HEK293 (cell line): ENCODE measurements at regions not wholly inside any gene's neighbourhood (a gene's known extent, or its start where the extent isn't known, plus 50 kb on each side); places are given as distances from the start of the nearest gene placed in this dataset.

Experiments
- CTCF ChIA-PET: fragments of 350-600 bp; formaldehyde crosslinking; extraction: SDS; loops from one replicate; lab custom pipeline; 2021; ENCODE audit warnings: antibody characterized with exemption; lab: Yijun Ruan, JAX
- POLR2A ChIA-PET: fragments of 300-600 bp; formaldehyde crosslinking; extraction: SDS; loops from one replicate; lab custom pipeline; 2020; ENCODE audit warnings: antibody characterized with exemption, inconsistent platforms; lab: Yijun Ruan, JAX
- H3K27ac ChIP-seq: fragments of 200-500 bp; sonication (Bioruptor generic); 2 replicates; pipeline ENCODE4 v1.5.1; 2014; ENCODE audit warnings: low read depth, low read length, control low read depth, inconsistent platforms; ENCODE audit errors: extremely low read depth
- H3K36me3 ChIP-seq, 2 experiments: fragments of 200-500 bp in 1 of 2; sonication (Bioruptor generic) in 1 of 2; 1 replicate in 1 of 2; 2 replicates in 1 of 2; pipeline ENCODE4 v1.5.1; 2014 to 2017; ENCODE audit warnings: inconsistent platforms in 2 of 2, low read length in 2 of 2; ENCODE audit not compliant: control insufficient read depth in 2 of 2, insufficient read depth in 1 of 2
- H3K4me1 ChIP-seq: fragments of 200-500 bp; sonication (Bioruptor generic); 2 replicates; pipeline ENCODE4 v1.5.1; 2014; ENCODE audit warnings: mild to moderate bottlenecking, low read length, inconsistent platforms; ENCODE audit not compliant: control insufficient read depth, insufficient read depth
- H3K4me3 ChIP-seq: 2 replicates; pipeline ENCODE4 v1.5.1; 2011; ENCODE audit warnings: low read depth, mild to moderate bottlenecking, control low read depth, low read length, moderate library complexity
- H3K9me3 ChIP-seq: fragments of 200-500 bp; sonication (Bioruptor generic); 2 replicates; pipeline ENCODE4 v1.5.1; 2014; ENCODE audit warnings: low read depth, low read length, inconsistent platforms; ENCODE audit not compliant: control insufficient read depth, insufficient read depth
- GLIS2 ChIP-seq: fragments of 450-650 bp; formaldehyde crosslinking; IDR thresholded peaks from 2 replicates; pipeline ENCODE4 v1.5.1; 2016; ENCODE audit warnings: missing biosample characterization, missing genetic modification characterization
- KLF1 ChIP-seq: fragments of 450-650 bp; formaldehyde crosslinking; IDR thresholded peaks from 2 replicates; pipeline ENCODE4 v1.5.1; 2016; ENCODE audit warnings: missing biosample characterization, missing genetic modification characterization
- KLF7 ChIP-seq: fragments of 450-650 bp; formaldehyde crosslinking; IDR thresholded peaks from 2 replicates; pipeline ENCODE4 v1.5.1; 2016; ENCODE audit warnings: missing biosample characterization, missing genetic modification characterization, borderline replicate concordance
- SCRT1 ChIP-seq: fragments of 450-650 bp; formaldehyde crosslinking; IDR thresholded peaks from 2 replicates; pipeline ENCODE4 v1.5.1; 2016; ENCODE audit warnings: missing biosample characterization, missing genetic modification characterization, borderline replicate concordance
- SCRT2 ChIP-seq: fragments of 450-650 bp; formaldehyde crosslinking; IDR thresholded peaks from 2 replicates; pipeline ENCODE4 v1.5.1; 2016; ENCODE audit warnings: missing biosample characterization, missing genetic modification characterization
- SP2 ChIP-seq: fragments of 450-650 bp; formaldehyde crosslinking; IDR thresholded peaks from 2 replicates; pipeline ENCODE4 v1.5.1; 2016; ENCODE audit warnings: missing biosample characterization, missing genetic modification characterization
- SP3 ChIP-seq: fragments of 450-650 bp; formaldehyde crosslinking; IDR thresholded peaks from 2 replicates; pipeline ENCODE4 v1.5.1; 2016; ENCODE audit warnings: missing biosample characterization, missing genetic modification characterization
- TCF7L2 ChIP-seq: IDR thresholded peaks from 2 replicates; pipeline ENCODE4 v1.6.1; 2011; ENCODE audit warnings: low read depth, mild to moderate bottlenecking, inconsistent platforms, low read length, moderate library complexity, borderline replicate concordance
- WT1 ChIP-seq: fragments of 450-650 bp; formaldehyde crosslinking; IDR thresholded peaks from 2 replicates; pipeline ENCODE4 v1.5.1; 2016; ENCODE audit warnings: missing biosample characterization, missing genetic modification characterization
- YY1 ChIP-seq: fragments of 450-650 bp; formaldehyde crosslinking; IDR thresholded peaks from 2 replicates; pipeline ENCODE4 v1.5.1; 2018; ENCODE audit warnings: missing biosample characterization, missing genetic modification characterization
- ZBTB8A ChIP-seq: fragments of 450-650 bp; formaldehyde crosslinking; IDR thresholded peaks from 2 replicates; pipeline ENCODE4 v1.5.1; 2016; ENCODE audit warnings: missing biosample characterization, missing genetic modification characterization
- ZNF112 ChIP-seq: fragments of 450-650 bp; formaldehyde crosslinking; IDR thresholded peaks from 2 replicates; pipeline ENCODE4 v1.5.0; 2017; ENCODE audit warnings: missing biosample characterization, missing genetic modification characterization
- ZNF140 ChIP-seq: fragments of 450-650 bp; formaldehyde crosslinking; IDR thresholded peaks from 2 replicates; pipeline ENCODE4 v1.5.1; 2016; ENCODE audit warnings: missing biosample characterization, missing genetic modification characterization
- ZNF169 ChIP-seq: fragments of 450-650 bp; formaldehyde crosslinking; IDR thresholded peaks from 2 replicates; pipeline ENCODE4 v1.5.1; 2016; ENCODE audit warnings: missing biosample characterization, missing genetic modification characterization
- ZNF184 ChIP-seq: fragments of 450-650 bp; IDR thresholded peaks from 2 replicates; pipeline ENCODE4 v1.5.1; 2018; ENCODE audit warnings: missing biosample characterization, mild to moderate bottlenecking, missing genetic modification characterization
- ZNF202 ChIP-seq: fragments of 450-650 bp; formaldehyde crosslinking; IDR thresholded peaks from 2 replicates; pipeline ENCODE4 v1.5.1; 2016; ENCODE audit warnings: missing biosample characterization, missing genetic modification characterization, borderline replicate concordance
- ZNF239 ChIP-seq: fragments of 450-650 bp; formaldehyde crosslinking; IDR thresholded peaks from 2 replicates; pipeline ENCODE4 v1.5.1; 2016; ENCODE audit warnings: missing biosample characterization, missing genetic modification characterization
- ZNF518A ChIP-seq: fragments of 450-650 bp; formaldehyde crosslinking; conservative IDR thresholded peaks from 2 replicates; pipeline ENCODE4 v1.5.1; 2016; ENCODE audit warnings: low read depth, missing biosample characterization, missing genetic modification characterization
- ZNF529 ChIP-seq: fragments of 450-650 bp; formaldehyde crosslinking; IDR thresholded peaks from 2 replicates; pipeline ENCODE4 v1.5.1; 2017; ENCODE audit warnings: missing genetic modification characterization, missing biosample characterization; ENCODE audit not compliant: insufficient replicate concordance
- ZNF561 ChIP-seq: fragments of 450-650 bp; IDR thresholded peaks from 2 replicates; pipeline ENCODE4 v1.5.1; 2018; ENCODE audit warnings: missing biosample characterization, missing genetic modification characterization, borderline replicate concordance
- ZNF571 ChIP-seq: fragments of 450-650 bp; formaldehyde crosslinking; IDR thresholded peaks from 2 replicates; pipeline ENCODE4 v1.5.0; 2017; ENCODE audit warnings: missing biosample characterization, missing genetic modification characterization
- ZNF585B ChIP-seq: fragments of 450-650 bp; formaldehyde crosslinking; IDR thresholded peaks from 2 replicates; pipeline ENCODE4 v1.5.1; 2016; ENCODE audit warnings: missing biosample characterization, missing genetic modification characterization
- ZNF596 ChIP-seq: fragments of 450-650 bp; IDR thresholded peaks from 2 replicates; pipeline ENCODE4 v1.5.0; 2018; ENCODE audit warnings: missing biosample characterization, mild to moderate bottlenecking, missing genetic modification characterization, moderate library complexity
- ZNF76 ChIP-seq: fragments of 450-650 bp; formaldehyde crosslinking; IDR thresholded peaks from 2 replicates; pipeline ENCODE4; 2016; ENCODE audit warnings: low read depth, missing biosample characterization, missing genetic modification characterization, borderline replicate concordance
- ZNF777 ChIP-seq: fragments of 450-650 bp; formaldehyde crosslinking; IDR thresholded peaks from 2 replicates; pipeline ENCODE4 v1.5.1; 2017; ENCODE audit warnings: missing biosample characterization, missing genetic modification characterization, borderline replicate concordance
- ZNF791 ChIP-seq: fragments of 450-650 bp; formaldehyde crosslinking; IDR thresholded peaks from 2 replicates; pipeline ENCODE4 v1.5.1; 2016; ENCODE audit warnings: missing biosample characterization, missing genetic modification characterization
- ZNF837 ChIP-seq: fragments of 450-650 bp; formaldehyde crosslinking; IDR thresholded peaks from 2 replicates; pipeline ENCODE4 v1.5.1; 2016; ENCODE audit warnings: missing biosample characterization, missing genetic modification characterization

- TF ChIP-seq KLF7 (no peak), ZNF777 (tag by site-specific recombination) (no peak), SCRT2 (tag by site-specific recombination) (no peak)
These were observed 519.2 kb upstream of the HS3ST5 start (continued) for GRCh38 chr6:114862064-114862463.

GRCh38 chr6:114844359-114844758, 501.5 kb upstream of the HS3ST5 start:
- TF ChIP-seq ZNF529 (tag by site-specific recombination) (no peak), ZNF140 (no peak), GLIS2 (tag by site-specific recombination) (no peak), ZNF791 (no peak), ZNF184 (no peak), TCF7L2 (no peak), SP2 (tag by site-specific recombination) (no peak), ZNF837 (tag by site-specific recombination) (no peak)
- ChIA-PET CTCF (no interaction called here), POLR2A (no interaction called here)
- Histone ChIP-seq H3K27ac (no peak overlapping the region), H3K9me3 (no peaks in the 10 kb centered on the region), H3K4me3 (no peak overlapping the region), H3K36me3 (no peaks in the 10 kb centered on the region), H3K4me1 (no peaks in the 10 kb centered on the region)

- Histone ChIP-seq H3K9me3 (no peaks in the 10 kb centered on the region), H3K4me1 (no peaks in the 10 kb centered on the region), H3K36me3 (no peaks in the 10 kb centered on the region), H3K27ac (no peak overlapping the region), H3K4me3 (no peak overlapping the region)
- ChIA-PET CTCF (no interaction called here), POLR2A (no interaction called here)
- TF ChIP-seq ZNF571 (tag by site-specific recombination) (no peak), WT1 (tag by site-specific recombination) (no peak), YY1 (tag by site-specific recombination) (no peak)
These were observed 496.2 kb upstream of the HS3ST5 start for GRCh38 chr6:114839019-114839418.

- Histone ChIP-seq H3K4me1 (no peaks in the 10 kb centered on the region), H3K9me3 (no peaks in the 10 kb centered on the region), H3K4me3 (no peak overlapping the region), H3K36me3 (no peaks in the 10 kb centered on the region), H3K27ac (no peak overlapping the region)
- CTCF ChIA-PET, result no interaction called here
- POLR2A ChIA-PET, result no interaction called here
- TF ChIP-seq ZNF202 (tag by site-specific recombination), result no peak
- no peak for TF ChIP-seq ZNF791
- TF ChIP-seq ZBTB8A (tag by site-specific recombination), result no peak
- no peak for TF ChIP-seq ZNF169
- TF ChIP-seq, all 188 proteins: peak for 0
These were observed 490.4 kb upstream of the HS3ST5 start for GRCh38 chr6:114833211-114833610.

- Histone ChIP-seq H3K4me3 (no peak overlapping the region), H3K27ac (no peak overlapping the region), H3K36me3 (no peaks in the 10 kb centered on the region), H3K4me1 (no peaks in the 10 kb centered on the region), H3K9me3 (no peaks in the 10 kb centered on the region)
- ChIA-PET POLR2A (no interaction called here), CTCF (no interaction called here)
- no peak for TF ChIP-seq ZNF529 (tag by site-specific recombination)
- TF ChIP-seq SP3 (tag by site-specific recombination), result no peak
- no peak for TF ChIP-seq ZNF561 (tag by site-specific recombination)
- no peak for TF ChIP-seq KLF1 (tag by site-specific recombination)
- no peak for TF ChIP-seq SCRT1 (tag by site-specific recombination)
- TF ChIP-seq ZNF239 (tag by site-specific recombination), result no peak
- no peak for TF ChIP-seq ZNF76 (tag by site-specific recombination)
- no peak for TF ChIP-seq ZNF596
- no peak for TF ChIP-seq ZNF518A (tag by site-specific recombination)
- TF ChIP-seq ZNF112 (tag by site-specific recombination), result no peak
- no peak for TF ChIP-seq ZNF585B (tag by site-specific recombination)
These were observed 487.7 kb upstream of the HS3ST5 start for GRCh38 chr6:114830515-114830914.
